HepG2 (cell line): ENCODE measurements at regions not wholly inside any gene's neighbourhood (a gene's known extent, or its start where the extent isn't known, plus 50 kb on each side); places are given as distances from the start of the nearest gene placed in this dataset.

Experiments used
- BATF2 ChIP-seq: sonication (generic); formaldehyde crosslinking; IDR thresholded peaks from 2 replicates; pipeline ENCODE4 v1.8.0; 2022; ENCODE audit warnings: mild to moderate bottlenecking, missing genetic modification reagents, moderate library complexity
- BCLAF1 ChIP-seq: fragments of 450-650 bp; IDR thresholded peaks from 2 replicates; pipeline ENCODE4 v1.6.1; 2017; ENCODE audit warnings: mild to moderate bottlenecking
- IKZF4 ChIP-seq: sonication (generic); formaldehyde crosslinking; IDR thresholded peaks from 2 replicates; pipeline ENCODE4 v1.5.1; 2020; ENCODE audit warnings: borderline replicate concordance, mild to moderate bottlenecking, low read depth, missing genetic modification reagents; ENCODE audit errors: not compliant biosample characterization
- KDM5B ChIP-seq: sonication (generic); formaldehyde crosslinking; IDR thresholded peaks from 2 replicates; pipeline ENCODE4 v1.4.0; 2020; ENCODE audit warnings: missing genetic modification reagents, mild to moderate bottlenecking, borderline replicate concordance
- KDM6A ChIP-seq: IDR thresholded peaks from 2 replicates; pipeline ENCODE4 v1.6.1; 2016; ENCODE audit warnings: low read depth
- NFYC ChIP-seq: IDR thresholded peaks from 2 replicates; pipeline ENCODE4 v1.6.1; 2016; ENCODE audit warnings: missing genetic modification reagents, missing compliant biosample characterization
- RCOR2 ChIP-seq: IDR thresholded peaks from 2 replicates; pipeline ENCODE4 v1.6.1; 2016; ENCODE audit warnings: missing biosample characterization, missing genetic modification reagents
- ZNF510 ChIP-seq: sonication (generic); formaldehyde crosslinking; IDR thresholded peaks from 2 replicates; pipeline ENCODE4 v1.4.0; 2020; ENCODE audit warnings: low read depth, mild to moderate bottlenecking, missing genetic modification reagents
- ZNF562 ChIP-seq: sonication (generic); formaldehyde crosslinking; IDR thresholded peaks from 2 replicates; pipeline ENCODE4 v1.8.0; 2022; ENCODE audit warnings: missing genetic modification reagents, borderline replicate concordance
- ZNF687 ChIP-seq: sonication (generic); formaldehyde crosslinking; IDR thresholded peaks from 2 replicates; pipeline ENCODE4 v1.5.1; 2020; ENCODE audit warnings: mild to moderate bottlenecking, missing genetic modification reagents, moderate library complexity

GRCh38 chr3:157830556-157831236, 275.5 kb downstream of the SHOX2 start:
- TF ChIP-seq ZNF562 (no peak), KDM6A (CRISPR knock-in tag) (no peak), ZNF510 (CRISPR knock-in tag) (no peak), KDM5B (no peak), ZNF687 (CRISPR knock-in tag) (no peak), NFYC (no peak), BCLAF1 (no peak), RCOR2 (CRISPR knock-in tag) (no peak), BATF2 (CRISPR knock-in tag) (no peak), IKZF4 (CRISPR knock-in tag) (no peak)
